HG03469 (cell line): ENCODE measurements at regions not wholly inside any gene's neighbourhood (a gene's known extent, or its start where the extent isn't known, plus 50 kb on each side); places are given as distances from the start of the nearest gene placed in this dataset.

Source experiments
- ATAC-seq: cut with Tn5 transposase; IDR thresholded peaks from one replicate; pipeline ENCODE4 v1.9.1; 2021; ENCODE audit warnings: mild to moderate bottlenecking, moderate library complexity, moderate number of reproducible peaks; ENCODE audit not compliant: unreplicated experiment

GRCh38 chr1:222247081-222247480 is 300.8 kb downstream of the HHIPL2 start:
- no peak for ATAC-seq

GRCh38 chr1:222243902-222244301 is 304.0 kb downstream of the HHIPL2 start:
- no peak for ATAC-seq

DNA sequence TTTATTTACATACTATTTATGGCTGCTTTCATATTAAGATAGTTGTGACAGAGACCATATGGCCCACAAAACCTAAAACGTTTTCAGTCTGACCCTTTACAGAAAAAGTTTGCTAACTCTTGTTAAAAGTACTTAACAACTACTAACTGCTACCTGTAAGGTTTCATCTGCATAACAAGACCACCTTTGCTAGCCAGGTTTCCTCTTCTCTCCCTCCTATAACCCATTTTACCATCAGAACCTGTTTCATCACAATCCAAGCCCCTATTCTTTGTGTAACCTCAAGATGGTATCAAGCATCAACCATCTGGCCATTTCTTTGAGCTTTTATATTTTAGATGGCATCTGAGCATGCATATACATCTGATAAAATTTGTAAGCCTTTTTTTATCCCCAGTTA is 305.4 kb downstream of the HHIPL2 start:
- ATAC-seq, result no peak

GRCh38 chr1:222241410-222241809 is 306.5 kb downstream of the HHIPL2 start:
- no peak for ATAC-seq

DNA sequence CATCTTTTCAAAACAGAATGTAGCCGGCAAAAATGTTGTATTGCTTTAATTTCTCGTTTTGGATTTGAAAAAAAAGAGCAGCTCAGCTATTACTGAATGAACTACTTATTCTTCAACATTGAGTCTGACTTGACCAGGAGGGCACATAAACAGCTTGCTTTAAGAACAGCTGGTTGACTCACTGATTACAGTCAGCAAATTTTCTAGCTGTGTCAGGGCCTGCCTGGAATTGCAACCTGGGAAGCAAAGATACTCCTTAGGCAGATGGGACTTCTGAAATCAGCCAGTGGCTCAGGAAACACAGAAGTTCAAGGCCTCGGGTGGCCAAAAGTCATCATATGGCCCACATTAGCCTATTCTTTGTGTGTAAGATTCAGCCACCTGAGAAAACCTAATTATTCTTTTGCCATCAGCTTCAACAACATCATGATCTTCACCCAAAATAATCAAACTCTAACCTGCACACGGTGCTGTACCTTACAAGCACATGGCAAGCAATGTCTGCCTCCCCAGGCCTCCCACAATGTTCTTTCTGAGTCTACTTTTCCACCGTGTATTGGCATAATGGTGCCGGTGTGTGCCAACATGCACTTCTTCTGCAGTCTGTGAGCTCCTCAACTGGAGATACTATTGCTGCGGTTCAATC is 307.2 kb downstream of the HHIPL2 start:
- ATAC-seq, result no peak

- ATAC-seq, result no peak
Observed at GRCh38 chr1:222239130-222239529, 308.8 kb downstream of the HHIPL2 start.

DNA sequence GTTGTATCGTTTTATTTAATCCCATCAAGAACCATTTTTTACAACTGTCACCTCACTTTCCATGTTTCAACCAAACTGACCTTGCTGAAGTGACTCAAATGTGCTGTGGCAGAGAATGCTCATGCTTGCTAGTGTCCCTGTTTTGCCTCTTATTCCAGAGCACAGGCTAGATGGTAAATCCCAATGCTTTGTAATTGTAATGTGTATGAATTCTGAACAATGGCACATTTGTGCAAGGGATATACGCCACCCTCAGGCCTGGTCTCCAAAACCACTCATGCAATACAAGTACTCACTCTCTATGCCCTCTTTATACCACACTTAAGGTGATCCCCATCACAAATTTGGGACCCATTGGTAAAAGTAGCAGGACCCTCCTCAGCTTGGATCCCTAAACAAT is 313.6 kb downstream of the HHIPL2 start:
- ATAC-seq, result no peak

GRCh38 chr1:222233444-222234158 is 314.3 kb downstream of the HHIPL2 start:
- no peak for ATAC-seq

DNA sequence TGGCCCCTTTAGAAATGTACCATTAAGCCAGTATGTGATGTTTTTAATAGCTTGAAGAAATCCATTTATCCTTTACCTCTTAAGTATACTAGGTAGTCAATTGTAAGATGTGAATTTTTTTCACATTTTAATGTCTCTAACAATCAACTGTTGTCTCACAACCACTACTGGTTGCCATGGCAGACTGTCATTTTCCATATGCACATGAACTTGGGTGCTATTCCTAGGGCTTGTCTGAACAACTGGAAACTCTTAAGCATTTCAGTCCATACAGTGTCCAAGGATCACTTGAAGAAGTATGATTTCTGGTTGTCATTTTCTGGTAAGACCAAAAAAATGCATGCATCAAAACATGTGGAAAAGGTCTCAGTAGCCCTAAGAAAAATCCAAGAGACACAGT is 315.1 kb downstream of the HHIPL2 start:
- ATAC-seq, result no peak

DNA sequence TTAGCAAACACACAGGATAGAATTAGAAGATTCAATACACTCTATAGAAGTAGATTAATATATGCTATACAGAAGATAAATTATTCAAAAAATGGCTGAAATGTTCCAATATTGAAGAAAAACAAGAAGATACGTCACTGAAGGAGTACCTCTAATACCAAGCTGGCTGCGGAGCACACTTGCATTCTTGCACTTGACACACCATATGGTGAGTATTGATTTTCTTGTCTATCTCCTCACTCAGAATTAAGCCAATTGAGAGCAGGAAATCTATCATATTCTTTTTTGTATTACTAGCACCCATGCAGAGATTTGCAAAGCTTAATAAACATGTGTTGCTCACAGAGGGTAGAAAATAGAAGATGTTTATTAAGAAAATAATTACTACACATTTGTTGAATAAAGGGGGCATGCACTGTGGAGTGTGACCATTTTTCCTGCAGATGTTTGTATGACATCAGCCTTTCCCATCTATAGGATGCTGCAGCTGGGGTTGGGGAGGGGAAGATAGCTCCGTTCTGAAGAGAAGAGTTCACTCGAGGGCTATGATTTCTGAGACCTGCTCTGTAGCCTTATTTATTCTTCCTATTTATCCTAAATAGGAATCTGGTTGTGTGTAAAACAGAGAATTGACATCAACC is 318.1 kb downstream of the HHIPL2 start:
- ATAC-seq, result no peak

DNA sequence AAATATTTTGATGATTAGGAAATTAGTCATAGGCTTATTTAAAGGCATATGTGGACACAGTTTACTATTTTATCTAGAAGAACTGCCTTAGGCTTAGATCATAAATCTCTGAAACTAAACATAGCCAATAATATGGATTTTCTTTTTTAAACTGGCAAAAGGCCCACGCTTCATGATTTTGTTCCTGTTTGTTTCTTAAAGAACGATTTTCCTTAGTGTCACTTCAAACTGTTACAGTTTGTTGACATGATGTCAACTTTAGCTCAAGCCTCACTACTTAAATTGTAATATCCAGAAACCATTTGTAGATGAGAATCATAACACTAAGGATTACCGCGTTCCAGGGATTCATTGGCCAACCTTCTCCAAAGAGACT is 322.6 kb downstream of the HHIPL2 start:
- no peak for ATAC-seq

DNA sequence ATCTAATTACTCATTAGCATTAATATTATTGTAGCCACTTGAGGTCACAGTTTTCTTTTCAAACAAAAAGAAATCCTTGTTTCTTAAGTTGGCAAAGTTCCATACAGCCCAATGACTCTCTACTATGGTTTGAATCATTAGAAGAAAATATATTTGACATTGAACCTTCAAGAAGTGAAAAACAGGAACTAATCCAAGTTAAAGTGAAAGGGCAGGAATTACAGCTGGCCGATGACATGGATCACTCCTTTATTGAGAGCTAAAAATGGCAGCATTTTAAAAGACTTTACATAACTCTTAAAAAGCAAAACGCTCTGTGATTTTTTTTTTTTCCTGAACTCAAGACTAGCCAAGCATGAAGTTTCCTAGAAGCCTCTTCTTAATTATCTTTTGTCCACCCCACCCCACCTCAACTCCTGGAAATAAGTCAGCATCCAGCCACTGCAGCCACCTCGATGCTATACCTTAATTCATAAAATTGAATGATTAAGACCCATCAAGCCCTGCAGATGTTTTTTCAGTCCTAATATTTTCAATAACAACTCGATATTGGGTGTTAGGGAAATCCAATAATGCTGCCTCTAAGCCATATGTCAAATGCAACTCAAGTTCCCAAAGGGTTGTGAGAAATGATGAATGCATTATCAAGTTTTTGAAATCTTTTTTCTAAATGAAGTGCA is 323.1 kb downstream of the HHIPL2 start:
- ATAC-seq, result no peak

- no peak for ATAC-seq
Observed at GRCh38 chr1:222224156-222224555, 323.7 kb downstream of the HHIPL2 start.

DNA sequence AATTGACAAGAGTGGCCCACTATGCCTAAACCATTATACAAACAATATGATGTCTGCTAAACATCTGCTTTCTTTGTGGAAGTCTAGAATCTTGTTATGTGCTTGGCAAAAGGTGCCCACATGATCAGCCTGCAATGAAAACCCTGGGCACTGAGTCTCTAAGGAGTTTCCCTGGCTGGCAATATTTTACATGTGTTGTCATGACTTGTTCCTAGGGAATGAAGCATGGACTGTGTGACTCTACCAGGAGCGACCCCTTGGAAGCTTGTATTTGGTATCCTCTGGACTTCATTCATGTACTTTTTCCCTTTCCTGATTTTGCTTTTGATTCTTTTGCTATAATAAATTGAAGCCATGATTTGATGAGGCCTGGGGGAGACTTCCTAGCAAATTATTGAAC is 324.9 kb downstream of the HHIPL2 start:
- ATAC-seq, result no peak

- ATAC-seq, result no peak
Observed at GRCh38 chr1:222216255-222216754, 331.6 kb downstream of the HHIPL2 start.

DNA sequence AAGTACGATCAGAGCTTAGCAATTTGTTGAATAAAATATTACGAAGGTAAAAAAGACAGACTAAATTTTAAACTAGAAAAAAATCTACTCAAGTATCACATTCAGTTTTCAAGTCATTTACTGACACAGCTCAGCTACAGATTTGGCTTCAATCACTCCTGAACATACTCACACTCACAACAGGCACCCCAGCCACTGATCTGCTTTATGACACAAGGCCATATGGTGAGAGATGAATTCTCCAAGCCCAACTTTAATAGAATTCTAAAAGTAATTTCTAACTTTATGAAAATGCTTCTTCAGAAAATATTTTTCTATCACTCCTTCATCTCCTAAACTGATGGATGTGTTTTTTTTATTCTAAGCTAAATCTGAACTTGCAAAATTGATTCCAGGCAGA is 337.1 kb downstream of the HHIPL2 start:
- no peak for ATAC-seq

DNA sequence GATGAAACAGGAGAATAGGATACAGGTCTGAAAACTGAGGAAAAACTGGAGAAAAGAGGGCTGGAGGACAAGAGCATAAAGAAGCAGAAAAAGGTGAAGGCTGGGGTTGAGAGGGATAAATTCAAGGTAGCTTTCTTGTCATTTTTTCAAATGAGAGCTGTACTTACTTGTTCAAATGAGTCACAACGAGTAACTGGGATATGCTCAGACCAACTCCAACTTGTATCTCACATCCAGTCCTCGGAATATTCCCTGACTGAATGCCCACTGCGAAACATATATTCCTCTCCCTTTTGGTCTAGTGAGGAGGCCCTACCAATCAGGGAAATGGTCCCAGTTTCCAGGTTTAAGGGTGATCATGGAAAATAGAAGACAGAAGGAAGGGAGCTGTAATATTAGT is 343.4 kb downstream of the HHIPL2 start:
- ATAC-seq, result no peak

DNA sequence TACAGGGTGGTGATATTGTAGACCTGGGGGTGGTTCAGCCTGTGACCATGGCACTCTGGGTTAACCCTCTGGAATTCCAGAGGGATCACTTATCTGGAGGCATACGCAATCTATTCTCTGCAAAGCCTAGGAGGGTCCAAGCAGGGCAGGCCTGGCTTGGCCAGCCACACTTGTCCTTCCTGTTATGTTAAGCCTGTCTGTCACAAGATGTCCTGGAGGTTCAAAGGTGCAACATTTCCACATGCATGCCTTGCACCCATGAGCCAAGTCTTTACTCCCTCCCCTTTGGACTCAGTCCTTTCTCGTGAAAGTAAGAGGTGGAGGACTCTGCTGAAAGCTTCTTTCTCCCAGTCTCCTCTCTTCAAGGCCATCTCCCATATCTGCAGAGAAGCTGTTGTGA is 345.1 kb downstream of the HHIPL2 start:
- no peak for ATAC-seq

DNA sequence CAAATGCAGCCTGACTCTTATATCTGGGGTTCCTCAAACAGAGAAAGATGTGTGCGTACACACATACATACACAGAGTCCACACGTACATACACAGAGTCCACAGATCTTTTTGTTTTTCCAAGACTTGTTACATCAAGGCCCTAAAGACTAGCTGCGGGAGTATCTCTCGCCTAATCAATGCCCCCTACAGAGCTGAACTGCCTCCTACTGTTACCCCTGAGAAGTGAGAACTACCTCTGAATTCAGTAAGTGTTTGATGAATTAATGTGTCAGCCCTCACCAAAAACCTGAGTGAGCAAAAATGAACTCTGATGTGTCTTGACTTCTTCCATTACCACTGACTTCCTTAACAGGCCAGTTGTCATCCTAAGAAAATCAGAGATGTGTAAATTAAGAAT is 351.2 kb downstream of the HHIPL2 start:
- ATAC-seq, result no peak

- ATAC-seq, result no peak
Observed at GRCh38 chr1:222196288-222196687, 351.6 kb downstream of the HHIPL2 start.

DNA sequence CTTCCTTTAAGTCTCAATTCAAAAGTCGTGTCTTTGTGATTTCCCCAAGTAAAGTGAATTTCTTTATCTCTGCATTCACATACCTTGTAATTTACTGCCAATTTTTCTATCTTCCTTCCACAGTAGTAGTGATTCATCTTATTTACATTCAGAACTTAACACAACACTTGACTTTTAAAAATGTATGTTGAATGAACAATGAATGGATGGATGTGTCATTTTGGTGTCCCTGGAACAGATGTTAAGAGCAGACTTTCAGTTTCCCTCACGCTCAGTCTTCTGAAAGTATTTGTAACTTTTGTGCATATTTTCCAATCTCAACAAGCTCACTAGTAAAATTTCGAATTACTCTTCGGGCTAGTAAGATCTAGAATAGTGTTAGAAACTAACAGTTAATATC is 352.0 kb downstream of the HHIPL2 start:
- no peak for ATAC-seq

- ATAC-seq, result no peak
Observed at GRCh38 chr1:222189218-222189617, 358.7 kb downstream of the HHIPL2 start.
